ENCODE measurements at regions not wholly inside any gene's neighbourhood (a gene's known extent, or its start where the extent isn't known, plus 50 kb on each side); places are given as distances from the start of the nearest gene placed in this dataset.

DNA sequence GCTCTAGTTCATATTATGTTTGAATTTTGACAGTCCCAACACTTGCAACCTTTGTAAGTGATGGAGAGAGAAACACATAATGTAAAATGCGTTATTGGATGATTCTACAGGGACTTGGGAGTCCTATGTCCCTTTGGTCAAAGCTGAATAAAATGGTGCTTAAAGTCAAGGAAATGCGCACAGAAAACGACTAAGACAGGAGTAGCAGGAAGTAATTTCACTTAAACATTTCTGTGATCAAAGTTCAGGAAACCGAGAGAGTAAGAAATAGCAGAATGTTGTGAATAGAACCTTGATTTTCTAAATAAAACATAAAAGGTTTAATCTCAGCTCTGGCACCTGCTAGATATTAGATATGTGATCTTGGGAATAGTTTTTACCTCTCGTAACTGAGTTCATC is 2339.2 kb downstream of the MAT2B start:
- Mint-ChIP-seq H3K27me3 (ENCODE audit: insufficient read depth) (no peaks in the 10 kb centered on the region), H3K4me1 (no peaks in the 10 kb centered on the region), H3K27ac (no peak overlapping the region), H3K36me3 (ENCODE audit: low read depth) (no peaks in the 10 kb centered on the region), H3K9me3 (no peaks in the 10 kb centered on the region), H3K4me3 (no peak overlapping the region)
- TF ChIP-seq, protein P1, sequence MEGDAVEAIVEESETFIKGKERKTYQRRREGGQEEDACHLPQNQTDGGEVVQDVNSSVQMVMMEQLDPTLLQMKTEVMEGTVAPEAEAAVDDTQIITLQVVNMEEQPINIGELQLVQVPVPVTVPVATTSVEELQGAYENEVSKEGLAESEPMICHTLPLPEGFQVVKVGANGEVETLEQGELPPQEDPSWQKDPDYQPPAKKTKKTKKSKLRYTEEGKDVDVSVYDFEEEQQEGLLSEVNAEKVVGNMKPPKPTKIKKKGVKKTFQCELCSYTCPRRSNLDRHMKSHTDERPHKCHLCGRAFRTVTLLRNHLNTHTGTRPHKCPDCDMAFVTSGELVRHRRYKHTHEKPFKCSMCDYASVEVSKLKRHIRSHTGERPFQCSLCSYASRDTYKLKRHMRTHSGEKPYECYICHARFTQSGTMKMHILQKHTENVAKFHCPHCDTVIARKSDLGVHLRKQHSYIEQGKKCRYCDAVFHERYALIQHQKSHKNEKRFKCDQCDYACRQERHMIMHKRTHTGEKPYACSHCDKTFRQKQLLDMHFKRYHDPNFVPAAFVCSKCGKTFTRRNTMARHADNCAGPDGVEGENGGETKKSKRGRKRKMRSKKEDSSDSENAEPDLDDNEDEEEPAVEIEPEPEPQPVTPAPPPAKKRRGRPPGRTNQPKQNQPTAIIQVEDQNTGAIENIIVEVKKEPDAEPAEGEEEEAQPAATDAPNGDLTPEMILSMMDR (conservative IDR thresholded peaks at IDR 0.05): no peak
- H3K4me1 ChIP-seq (ENCODE audit: control insufficient read depth, insufficient read depth, low read length): no peaks in the 10 kb centered on the region
- H3K36me3 ChIP-seq (ENCODE audit: control insufficient read depth, insufficient read depth, low read length): no peaks in the 10 kb centered on the region
- no peaks in the 10 kb centered on the region for H3K9me3 ChIP-seq (ENCODE audit: control insufficient read depth, low read length)
- no peak for DNase-seq
- no peaks in the 10 kb centered on the region for H3K27me3 ChIP-seq (ENCODE audit: control insufficient read depth, insufficient read depth, low read length, poor library complexity, severe bottlenecking)
- no peak overlapping the region for H3K4me3 ChIP-seq (ENCODE audit: low read length)
- WGBS, 2 experiments (ENCODE audit: insufficient coverage in 1 of 2, insufficient read length in 1 of 2): 93 to 98% methylated on average over 5 of the region's 5 CpGs
- H3K9ac ChIP-seq (ENCODE audit: extremely low read depth, low read length, poor library complexity, severe bottlenecking): no peak overlapping the region
- H3K27ac ChIP-seq (ENCODE audit: low read depth, low read length): no peak overlapping the region

DNA sequence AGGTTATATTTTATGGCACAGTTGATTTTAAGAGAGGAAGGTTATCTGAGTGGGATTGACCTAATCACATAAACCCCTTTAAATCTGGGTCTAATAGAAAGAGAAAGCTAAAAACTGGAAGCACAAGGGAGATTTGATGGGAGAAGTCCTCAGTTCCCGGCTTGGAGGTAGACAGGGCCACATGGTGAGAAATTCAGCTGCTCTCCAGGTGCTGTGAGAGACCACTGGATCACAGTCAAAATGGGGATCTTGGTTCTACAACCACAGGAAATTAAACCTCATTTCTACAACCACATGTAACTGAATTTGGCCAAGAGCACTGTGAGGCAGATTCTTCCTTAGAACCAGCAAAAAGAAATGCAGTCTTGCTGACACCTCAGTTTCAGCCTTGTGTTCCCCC is 2352.7 kb downstream of the MAT2B start:
- H3K27me3 Mint-ChIP-seq (ENCODE audit: insufficient read depth): peaks cover 2% of the 10 kb centered on the region
- Histone ChIP-seq H3K9me3 (ENCODE audit: control insufficient read depth, low read length) (no peaks in the 10 kb centered on the region), H3K4me3 (ENCODE audit: low read length) (no peak overlapping the region), H3K27me3 (ENCODE audit: control insufficient read depth, insufficient read depth, low read length, poor library complexity, severe bottlenecking) (no peaks in the 10 kb centered on the region), H3K36me3 (ENCODE audit: control insufficient read depth, insufficient read depth, low read length) (no peaks in the 10 kb centered on the region), H3K4me1 (ENCODE audit: control insufficient read depth, insufficient read depth, low read length) (no peaks in the 10 kb centered on the region), H3K27ac (ENCODE audit: low read depth, low read length) (no peak overlapping the region), H3K9ac (ENCODE audit: extremely low read depth, low read length, poor library complexity, severe bottlenecking) (no peak overlapping the region)
- WGBS, 2 experiments (ENCODE audit: insufficient coverage in 1 of 2, insufficient read length in 1 of 2): 93 to 100% methylated on average over 1 of the region's 1 CpG
- no peak overlapping the region for H3K27ac Mint-ChIP-seq
- H3K9me3 Mint-ChIP-seq: no peaks in the 10 kb centered on the region
- DNase-seq: no peak
- no peak overlapping the region for H3K4me3 Mint-ChIP-seq
- TF ChIP-seq, protein P1 (conservative IDR thresholded peaks at IDR 0.05): no peak
- H3K4me1 Mint-ChIP-seq: peaks cover 6% of the 10 kb centered on the region
- no peaks in the 10 kb centered on the region for H3K36me3 Mint-ChIP-seq (ENCODE audit: low read depth)

DNA sequence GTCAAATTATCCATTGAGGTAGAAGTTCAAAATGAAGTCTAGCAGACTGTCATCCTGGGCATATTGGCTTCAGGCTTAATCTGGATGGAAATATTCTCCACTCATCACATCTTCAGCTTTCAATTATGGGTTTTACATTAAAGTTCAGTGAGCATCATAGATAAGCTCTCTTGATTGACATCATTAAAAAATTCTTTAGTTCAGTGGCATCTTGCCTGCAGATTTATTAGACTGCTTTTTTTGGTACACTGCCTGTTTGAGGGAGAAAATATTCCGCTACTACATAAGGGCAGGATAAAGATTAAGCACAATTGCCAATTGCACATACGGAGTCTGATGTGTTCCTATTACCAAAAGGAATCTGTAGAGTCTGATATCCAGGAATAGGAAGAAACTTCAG is 2353.8 kb downstream of the MAT2B start:
- H3K4me3 ChIP-seq (ENCODE audit: low read length): no peak overlapping the region
- H3K9ac ChIP-seq (ENCODE audit: extremely low read depth, low read length, poor library complexity, severe bottlenecking): no peak overlapping the region
- H3K36me3 ChIP-seq (ENCODE audit: control insufficient read depth, insufficient read depth, low read length): no peaks in the 10 kb centered on the region
- Mint-ChIP-seq H3K4me3 (no peak overlapping the region), H3K27me3 (ENCODE audit: insufficient read depth) (peaks cover 2% of the 10 kb centered on the region), H3K9me3 (no peaks in the 10 kb centered on the region), H3K36me3 (ENCODE audit: low read depth) (no peaks in the 10 kb centered on the region), H3K4me1 (peaks cover 6% of the 10 kb centered on the region), H3K27ac (no peak overlapping the region)
- H3K27me3 ChIP-seq (ENCODE audit: control insufficient read depth, insufficient read depth, low read length, poor library complexity, severe bottlenecking): no peaks in the 10 kb centered on the region
- TF ChIP-seq, protein P1 (conservative IDR thresholded peaks at IDR 0.05): no peak
- no peaks in the 10 kb centered on the region for H3K4me1 ChIP-seq (ENCODE audit: control insufficient read depth, insufficient read depth, low read length)
- H3K9me3 ChIP-seq (ENCODE audit: control insufficient read depth, low read length): no peaks in the 10 kb centered on the region
- no peak for DNase-seq
- 90 to 95% methylated on average over 2 of the region's 2 CpGs for WGBS, 2 experiments (ENCODE audit: insufficient coverage in 1 of 2, insufficient read length in 1 of 2)
- H3K27ac ChIP-seq (ENCODE audit: low read depth, low read length): no peak overlapping the region

Measured in endodermal cell (in vitro differentiated cells).